IPS-20b (cell line): ENCODE measurements at regions not wholly inside any gene's neighbourhood (a gene's known extent, or its start where the extent isn't known, plus 50 kb on each side); places are given as distances from the start of the nearest gene placed in this dataset.

ENCODE experiments used
- H3K27ac ChIP-seq: one replicate; pipeline ENCODE4 v1.5.1; 2013; ENCODE audit warnings: low read length
- H3K27me3 ChIP-seq: 2 replicates; pipeline ENCODE4 v1.6.1; 2013; ENCODE audit warnings: mild to moderate bottlenecking, low read length, inconsistent platforms; ENCODE audit not compliant: insufficient read depth
- H3K36me3 ChIP-seq: 2 replicates; pipeline ENCODE4 v1.6.1; 2013; ENCODE audit warnings: low read depth, mild to moderate bottlenecking, inconsistent platforms, low read length, moderate library complexity; ENCODE audit not compliant: insufficient read depth
- H3K4me1 ChIP-seq: 2 replicates; pipeline ENCODE4 v1.6.1; 2013; ENCODE audit warnings: mild to moderate bottlenecking, control low read depth, inconsistent platforms, low read length, moderate library complexity; ENCODE audit not compliant: insufficient read depth
- H3K4me3 ChIP-seq: 2 replicates; pipeline ENCODE4 v1.5.1; 2013; ENCODE audit warnings: mild to moderate bottlenecking, low read length, inconsistent platforms
- H3K9ac ChIP-seq: 2 replicates; pipeline ENCODE4 v1.6.1; 2013; ENCODE audit warnings: low read depth, mild to moderate bottlenecking, inconsistent platforms, low read length, moderate library complexity
- H3K9me3 ChIP-seq: 2 replicates; pipeline ENCODE4 v1.6.1; 2013; ENCODE audit warnings: mild to moderate bottlenecking, low read depth, low read length, inconsistent platforms; ENCODE audit not compliant: insufficient read depth

- H3K4me1 ChIP-seq, result no peaks in the 10 kb centered on the region
- no peak overlapping the region for H3K9ac ChIP-seq
- no peaks in the 10 kb centered on the region for H3K27me3 ChIP-seq
- no peaks in the 10 kb centered on the region for H3K36me3 ChIP-seq
- no peak overlapping the region for H3K27ac ChIP-seq
- no peaks in the 10 kb centered on the region for H3K9me3 ChIP-seq
- no peak overlapping the region for H3K4me3 ChIP-seq
These were observed 342.7 kb upstream of the SATB1 start for GRCh38 chr3:18767756-18768303.

- H3K9ac ChIP-seq, result no peak overlapping the region
- H3K27ac ChIP-seq, result no peak overlapping the region
- no peaks in the 10 kb centered on the region for H3K9me3 ChIP-seq
- H3K36me3 ChIP-seq, result no peaks in the 10 kb centered on the region
- H3K4me3 ChIP-seq, result no peak overlapping the region
- H3K27me3 ChIP-seq, result no peaks in the 10 kb centered on the region
- no peaks in the 10 kb centered on the region for H3K4me1 ChIP-seq
These were observed 341.8 kb upstream of the SATB1 start for GRCh38 chr3:18766974-18767373.

GRCh38 chr3:18765662-18766061, 340.5 kb upstream of the SATB1 start:
- H3K9me3 ChIP-seq, result no peaks in the 10 kb centered on the region
- no peak overlapping the region for H3K9ac ChIP-seq
- no peaks in the 10 kb centered on the region for H3K27me3 ChIP-seq
- no peaks in the 10 kb centered on the region for H3K36me3 ChIP-seq
- no peak overlapping the region for H3K4me3 ChIP-seq
- no peaks in the 10 kb centered on the region for H3K4me1 ChIP-seq
- no peak overlapping the region for H3K27ac ChIP-seq

DNA sequence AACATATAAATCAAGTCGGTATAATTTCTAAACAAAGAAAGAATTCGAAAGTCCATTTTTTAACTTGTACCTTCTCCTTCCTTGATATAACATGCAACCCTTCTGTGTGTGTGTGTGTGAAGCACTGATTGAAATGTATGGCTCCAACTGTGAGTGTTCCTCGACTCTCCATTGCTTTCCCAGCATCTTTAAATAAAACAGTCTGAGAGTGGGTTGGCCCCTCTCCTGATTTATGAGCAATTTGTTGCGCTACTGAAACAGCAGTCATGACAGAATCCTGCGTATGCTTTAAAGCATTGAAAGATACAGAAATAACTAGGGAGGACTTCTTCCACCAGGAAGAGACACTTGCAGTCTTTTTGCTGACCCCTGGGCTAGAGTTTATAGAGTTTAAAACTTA, 340.0 kb upstream of the SATB1 start:
- no peaks in the 10 kb centered on the region for H3K36me3 ChIP-seq
- no peaks in the 10 kb centered on the region for H3K27me3 ChIP-seq
- H3K9me3 ChIP-seq, result no peaks in the 10 kb centered on the region
- no peak overlapping the region for H3K27ac ChIP-seq
- H3K9ac ChIP-seq, result no peak overlapping the region
- H3K4me3 ChIP-seq, result no peak overlapping the region
- H3K4me1 ChIP-seq, result no peaks in the 10 kb centered on the region

- Histone ChIP-seq H3K9me3 (no peaks in the 10 kb centered on the region), H3K36me3 (no peaks in the 10 kb centered on the region)
These were observed 336.4 kb upstream of the SATB1 start for GRCh38 chr3:18761530-18761929.

GRCh38 chr3:18758047-18758704, 333.0 kb upstream of the SATB1 start:
- no peak overlapping the region for H3K4me3 ChIP-seq
- H3K27ac ChIP-seq, result no peak overlapping the region
- peaks cover 4% of the 10 kb centered on the region; the same call in 1 of the 2 replicates for H3K4me1 ChIP-seq
- no peaks in the 10 kb centered on the region for H3K27me3 ChIP-seq
- no peaks in the 10 kb centered on the region for H3K9me3 ChIP-seq
- H3K36me3 ChIP-seq, result no peaks in the 10 kb centered on the region
- H3K9ac ChIP-seq, result no peak overlapping the region

More at GRCh38 chr3:18761530-18761929, 336.4 kb upstream of the SATB1 start:
- Histone ChIP-seq H3K9ac (no peak overlapping the region), H3K4me1 (peaks cover 4% of the 10 kb centered on the region; the same call in 1 of the 2 replicates), H3K27me3 (no peaks in the 10 kb centered on the region), H3K27ac (no peak overlapping the region), H3K4me3 (no peak overlapping the region)

DNA sequence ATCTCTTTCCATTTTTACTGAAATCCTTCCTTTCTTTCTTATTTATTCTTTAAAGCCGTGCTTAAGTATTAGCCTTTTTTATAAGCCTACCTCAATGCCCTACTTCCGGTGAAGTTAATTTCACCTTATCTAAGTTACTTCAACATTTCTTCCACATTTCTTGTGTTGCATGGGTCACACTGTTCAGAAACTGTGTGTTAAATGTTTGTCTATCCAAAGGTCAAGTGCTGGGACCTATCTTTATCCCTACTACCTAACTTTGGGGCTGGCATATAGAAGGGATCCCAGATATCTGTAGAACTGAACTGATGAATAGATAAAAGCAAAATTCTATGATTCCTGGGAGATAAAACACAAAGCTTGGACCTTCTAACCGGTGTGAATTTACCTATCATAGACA, 332.3 kb upstream of the SATB1 start:
- H3K9me3 ChIP-seq, result no peaks in the 10 kb centered on the region
- H3K27ac ChIP-seq, result no peak overlapping the region
- H3K27me3 ChIP-seq, result no peaks in the 10 kb centered on the region
- H3K4me1 ChIP-seq, result peaks cover 4% of the 10 kb centered on the region; the same call in 1 of the 2 replicates
- no peak overlapping the region for H3K9ac ChIP-seq
- no peak overlapping the region for H3K4me3 ChIP-seq
- no peaks in the 10 kb centered on the region for H3K36me3 ChIP-seq

DNA sequence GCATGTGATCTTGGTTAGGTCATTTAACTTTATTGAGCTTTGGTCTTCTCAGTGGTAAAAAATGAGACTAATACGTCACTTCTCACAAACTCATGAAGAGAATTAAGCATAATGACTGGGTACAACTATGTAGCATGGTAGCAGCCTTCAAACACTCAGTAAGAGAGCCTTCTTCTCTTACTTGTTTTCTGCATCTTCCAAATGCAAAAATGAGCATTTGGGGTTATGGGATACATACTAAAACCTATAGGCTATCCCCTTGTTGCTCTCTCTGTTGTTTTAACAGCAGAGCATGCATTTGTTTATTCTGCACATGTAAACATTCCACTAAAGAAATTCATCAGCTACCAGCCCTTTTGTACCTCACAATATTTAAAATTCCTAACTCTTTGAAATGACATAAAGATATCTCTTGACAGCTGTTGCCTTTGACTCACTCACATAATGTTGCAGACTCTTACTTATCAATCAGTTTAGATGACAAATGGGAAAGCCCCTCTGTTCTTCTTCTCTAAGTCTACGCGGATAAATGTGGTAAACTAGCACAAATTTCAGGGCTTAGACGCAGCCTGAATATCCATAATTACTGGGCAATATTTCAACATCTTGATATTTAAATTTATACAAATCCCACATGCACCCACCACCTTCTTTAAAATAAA, 327.3 kb upstream of the SATB1 start:
- H3K36me3 ChIP-seq, result no peaks in the 10 kb centered on the region
- H3K27me3 ChIP-seq, result no peaks in the 10 kb centered on the region
- H3K9ac ChIP-seq, result no peak overlapping the region
- H3K4me3 ChIP-seq, result no peak overlapping the region
- H3K4me1 ChIP-seq, result peaks cover 1% of the 10 kb centered on the region; the same call in 1 of the 2 replicates
- no peaks in the 10 kb centered on the region for H3K9me3 ChIP-seq
- H3K27ac ChIP-seq, result no peak overlapping the region

DNA sequence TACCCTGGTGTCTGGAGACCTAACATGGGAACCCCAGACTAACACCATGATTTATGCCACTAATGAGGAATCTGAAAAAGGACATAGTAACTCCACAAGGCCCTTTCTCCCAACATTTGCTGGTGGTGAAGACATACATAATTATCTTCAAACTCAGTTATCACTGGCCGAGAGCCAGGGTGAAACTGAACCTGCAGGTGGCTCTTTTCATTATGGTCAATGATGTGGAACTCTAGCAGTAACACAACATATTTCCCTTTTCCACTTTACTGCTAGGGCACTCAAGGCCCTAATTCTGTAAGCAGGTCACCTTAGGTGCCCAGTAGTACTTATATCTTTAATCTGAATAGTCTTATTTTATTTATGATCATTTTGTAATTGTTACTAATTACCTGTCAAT, 326.4 kb upstream of the SATB1 start:
- Histone ChIP-seq H3K9ac (no peak overlapping the region), H3K4me3 (no peak overlapping the region), H3K9me3 (no peaks in the 10 kb centered on the region), H3K27ac (no peak overlapping the region), H3K4me1 (no peaks in the 10 kb centered on the region), H3K36me3 (no peaks in the 10 kb centered on the region), H3K27me3 (no peaks in the 10 kb centered on the region)

- Histone ChIP-seq H3K36me3 (no peaks in the 10 kb centered on the region), H3K27me3 (no peaks in the 10 kb centered on the region), H3K9ac (no peak overlapping the region), H3K4me1 (no peaks in the 10 kb centered on the region), H3K4me3 (no peak overlapping the region), H3K9me3 (no peaks in the 10 kb centered on the region), H3K27ac (no peak overlapping the region)
These were observed 322.2 kb upstream of the SATB1 start for GRCh38 chr3:18747383-18747782.

- H3K4me3 ChIP-seq, result no peak overlapping the region
- H3K27ac ChIP-seq, result no peak overlapping the region
These were observed 320.3 kb upstream of the SATB1 start for GRCh38 chr3:18745472-18745871.

DNA sequence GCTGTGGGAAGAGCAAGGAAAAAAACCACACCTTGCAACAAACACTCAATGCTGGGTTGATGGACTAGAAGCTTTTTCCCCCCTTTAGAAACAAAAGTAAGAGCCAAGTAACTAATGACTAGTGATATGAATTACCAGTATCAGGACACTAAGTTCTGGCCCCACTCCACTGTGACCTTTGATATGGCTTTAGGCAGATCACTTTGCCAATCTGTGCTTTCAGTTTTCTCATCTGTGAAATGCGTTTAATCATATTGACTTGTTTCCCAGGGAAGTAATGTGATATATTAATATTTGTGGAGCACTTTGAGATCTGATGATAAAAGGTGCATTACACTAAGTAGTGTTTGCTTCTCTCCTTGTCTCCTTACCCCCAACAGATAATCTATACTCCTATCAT, 319.3 kb upstream of the SATB1 start:
- no peak overlapping the region for H3K27ac ChIP-seq
- no peak overlapping the region for H3K4me3 ChIP-seq
- no peaks in the 10 kb centered on the region for H3K4me1 ChIP-seq
- no peaks in the 10 kb centered on the region for H3K9me3 ChIP-seq
- H3K27me3 ChIP-seq, result no peaks in the 10 kb centered on the region
- no peak overlapping the region for H3K9ac ChIP-seq
- no peaks in the 10 kb centered on the region for H3K36me3 ChIP-seq

More at GRCh38 chr3:18745472-18745871, 320.3 kb upstream of the SATB1 start:
- Histone ChIP-seq H3K36me3 (no peaks in the 10 kb centered on the region), H3K27me3 (no peaks in the 10 kb centered on the region), H3K9ac (no peak overlapping the region), H3K9me3 (no peaks in the 10 kb centered on the region), H3K4me1 (no peaks in the 10 kb centered on the region)
